ENCODE measurements at regions not wholly inside any gene's neighbourhood (a gene's known extent, or its start where the extent isn't known, plus 50 kb on each side); places are given as distances from the start of the nearest gene placed in this dataset.

DNA sequence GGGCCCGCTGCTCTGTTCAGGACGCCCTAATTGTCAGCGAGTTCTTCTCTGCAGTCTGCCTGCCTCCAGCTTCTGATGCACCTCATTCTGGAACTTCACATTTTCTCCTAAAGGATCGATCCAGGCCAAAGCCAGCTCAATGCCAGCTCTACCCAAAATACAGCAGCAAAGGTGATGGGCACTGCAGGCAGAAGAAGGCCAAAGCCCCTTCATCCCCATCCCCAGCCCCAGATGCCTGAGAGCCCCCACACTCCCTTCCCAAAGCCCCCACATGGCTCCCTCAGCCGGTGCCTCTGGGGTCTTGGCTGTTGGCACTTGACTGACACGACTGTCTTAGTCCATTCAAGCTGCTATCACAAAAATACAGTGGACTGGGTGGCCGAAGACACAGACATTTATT is 410.3 kb downstream of the BRD1 start:
- Histone ChIP-seq H3K36me3 (ENCODE audit: control insufficient read depth, insufficient read depth, low read length) (no peaks in the 10 kb centered on the region), H3K4me3 (ENCODE audit: insufficient read depth, low read depth, low read length) (no peak overlapping the region), H3K9ac (ENCODE audit: low read depth, low read length) (no peak overlapping the region), H3K4me1 (ENCODE audit: control insufficient read depth, insufficient read depth, low read length) (no peaks in the 10 kb centered on the region), H4K8ac (ENCODE audit: low read depth in 2 of 2, low read length in 2 of 2) (no peak overlapping the region), H3K27me3 (ENCODE audit: control insufficient read depth, insufficient read depth, low read length) (no peaks in the 10 kb centered on the region), H3K9me3 (ENCODE audit: control insufficient read depth, insufficient read depth, low read length) (peaks cover 54% of the 10 kb centered on the region), H2AFZ (replicated peaks; ENCODE audit: low read length, poor library complexity) (no peak overlapping the region), H3K4me2 (ENCODE audit: low read depth, low read length) (no peak overlapping the region), H2AK9ac (replicated peaks; ENCODE audit: low read depth, low read length, poor library complexity) (no peak overlapping the region), H4K5ac (ENCODE audit: low read depth, low read length) (no peak overlapping the region), H3K23ac (ENCODE audit: low read depth, low read length) (no peak overlapping the region), H2BK15ac (ENCODE audit: low read depth, low read length) (no peak overlapping the region), H3K27ac (ENCODE audit: insufficient read depth, low read length) (no peak overlapping the region), H2BK5ac (ENCODE audit: low read depth, low read length, poor library complexity, severe bottlenecking) (no peak overlapping the region), H4K91ac (ENCODE audit: insufficient read depth, low read depth, low read length) (no peak overlapping the region), H2AK5ac (ENCODE audit: low read depth, low read length) (no peak overlapping the region), H2BK20ac (ENCODE audit: low read depth, low read length) (no peak overlapping the region), H3K14ac (replicated peaks; ENCODE audit: low read depth, low read length) (no peak overlapping the region), H3K79me1 (ENCODE audit: low read depth in 1 of 2, low read length in 2 of 2) (no peaks in the 10 kb centered on the region), H3K4ac (ENCODE audit: low read depth, low read length) (no peak overlapping the region), H4K20me1 (ENCODE audit: insufficient read depth, low read length) (no peaks in the 10 kb centered on the region), H3K18ac (ENCODE audit: low read depth, low read length) (no peak overlapping the region), H2BK120ac (ENCODE audit: low read depth, low read length) (no peak overlapping the region), H3K9me1 (ENCODE audit: insufficient read depth, low read length) (no peaks in the 10 kb centered on the region), H3K56ac (ENCODE audit: extremely low read depth, insufficient read depth, low read length) (no peak overlapping the region)
- TF ChIP-seq POLR2A (IDR thresholded peaks at IDR 0.05; ENCODE audit: low read depth, low read length) (no peak), SMC3 (IDR thresholded peaks at IDR 0.05; ENCODE audit: low read depth, low read length) (no peak), MAFK (IDR thresholded peaks at IDR 0.05; ENCODE audit: low read depth, low read length) (no peak), CHD1 (IDR thresholded peaks at IDR 0.05; ENCODE audit: low read depth, low read length) (no peak), RCOR1 (IDR thresholded peaks at IDR 0.05; ENCODE audit: insufficient replicate concordance, low read length) (no peak), CEBPB (IDR thresholded peaks at IDR 0.05; ENCODE audit: low read depth, low read length) (no peak), MAZ (IDR thresholded peaks at IDR 0.05; ENCODE audit: borderline replicate concordance, low read depth, low read length) (no peak), RFX5 (IDR thresholded peaks at IDR 0.05; ENCODE audit: low read depth, low read length) (no peak), NFE2L2 (IDR thresholded peaks at IDR 0.05; ENCODE audit: low read depth, low read length) (no peak), FOS (IDR thresholded peaks at IDR 0.05; ENCODE audit: low read depth, low read length) (no peak), BHLHE40 (IDR thresholded peaks at IDR 0.05; ENCODE audit: low read depth, low read length) (no peak), RAD21 (IDR thresholded peaks at IDR 0.05; ENCODE audit: low read length) (no peak)
- TF ChIP-seq, protein P1, sequence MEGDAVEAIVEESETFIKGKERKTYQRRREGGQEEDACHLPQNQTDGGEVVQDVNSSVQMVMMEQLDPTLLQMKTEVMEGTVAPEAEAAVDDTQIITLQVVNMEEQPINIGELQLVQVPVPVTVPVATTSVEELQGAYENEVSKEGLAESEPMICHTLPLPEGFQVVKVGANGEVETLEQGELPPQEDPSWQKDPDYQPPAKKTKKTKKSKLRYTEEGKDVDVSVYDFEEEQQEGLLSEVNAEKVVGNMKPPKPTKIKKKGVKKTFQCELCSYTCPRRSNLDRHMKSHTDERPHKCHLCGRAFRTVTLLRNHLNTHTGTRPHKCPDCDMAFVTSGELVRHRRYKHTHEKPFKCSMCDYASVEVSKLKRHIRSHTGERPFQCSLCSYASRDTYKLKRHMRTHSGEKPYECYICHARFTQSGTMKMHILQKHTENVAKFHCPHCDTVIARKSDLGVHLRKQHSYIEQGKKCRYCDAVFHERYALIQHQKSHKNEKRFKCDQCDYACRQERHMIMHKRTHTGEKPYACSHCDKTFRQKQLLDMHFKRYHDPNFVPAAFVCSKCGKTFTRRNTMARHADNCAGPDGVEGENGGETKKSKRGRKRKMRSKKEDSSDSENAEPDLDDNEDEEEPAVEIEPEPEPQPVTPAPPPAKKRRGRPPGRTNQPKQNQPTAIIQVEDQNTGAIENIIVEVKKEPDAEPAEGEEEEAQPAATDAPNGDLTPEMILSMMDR (conservative IDR thresholded peaks at IDR 0.05; ENCODE audit: low read depth, low read length): no peak
- TF ChIP-seq, protein P2, sequence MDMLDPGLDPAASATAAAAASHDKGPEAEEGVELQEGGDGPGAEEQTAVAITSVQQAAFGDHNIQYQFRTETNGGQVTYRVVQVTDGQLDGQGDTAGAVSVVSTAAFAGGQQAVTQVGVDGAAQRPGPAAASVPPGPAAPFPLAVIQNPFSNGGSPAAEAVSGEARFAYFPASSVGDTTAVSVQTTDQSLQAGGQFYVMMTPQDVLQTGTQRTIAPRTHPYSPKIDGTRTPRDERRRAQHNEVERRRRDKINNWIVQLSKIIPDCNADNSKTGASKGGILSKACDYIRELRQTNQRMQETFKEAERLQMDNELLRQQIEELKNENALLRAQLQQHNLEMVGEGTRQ (IDR thresholded peaks at IDR 0.05; ENCODE audit: low read depth, low read length): no peak
- BruUV-seq (replicated peaks): no TSS peak
- WGBS, 2 experiments (ENCODE audit: extremely low coverage in 2 of 2, insufficient read length in 1 of 2): 58% methylated on average over 4 of the region's 7 CpGs; no CpG with 5 or more reads in 1 of the 2 experiments
- ChIA-PET POLR2A (ENCODE audit: unreplicated experiment) (no interaction called here), CTCF (no interaction called here)
- dilution Hi-C loops (cut with HindIII; ENCODE audit: low sequenced_read_pairs, unreplicated experiment): no loop called here
- DNase-seq: no peak
- in situ Hi-C loops (cut with MboI; ENCODE audit: low sequenced_read_pairs): no loop called here
- ATAC-seq (ENCODE audit: low read depth): no peak
- intact Hi-C loops (cut with micrococcal nuclease): no loop called here

Data from IMR-90 (cell line).